ENCODE measurements at regions not wholly inside any gene's neighbourhood (a gene's known extent, or its start where the extent isn't known, plus 50 kb on each side); places are given as distances from the start of the nearest gene placed in this dataset.
"Not testable (repeated sequence)": the region's sequence is repeated elsewhere in the genome, so short reads cannot be mapped to it uniquely, and the experiment has no call there.

DNA sequence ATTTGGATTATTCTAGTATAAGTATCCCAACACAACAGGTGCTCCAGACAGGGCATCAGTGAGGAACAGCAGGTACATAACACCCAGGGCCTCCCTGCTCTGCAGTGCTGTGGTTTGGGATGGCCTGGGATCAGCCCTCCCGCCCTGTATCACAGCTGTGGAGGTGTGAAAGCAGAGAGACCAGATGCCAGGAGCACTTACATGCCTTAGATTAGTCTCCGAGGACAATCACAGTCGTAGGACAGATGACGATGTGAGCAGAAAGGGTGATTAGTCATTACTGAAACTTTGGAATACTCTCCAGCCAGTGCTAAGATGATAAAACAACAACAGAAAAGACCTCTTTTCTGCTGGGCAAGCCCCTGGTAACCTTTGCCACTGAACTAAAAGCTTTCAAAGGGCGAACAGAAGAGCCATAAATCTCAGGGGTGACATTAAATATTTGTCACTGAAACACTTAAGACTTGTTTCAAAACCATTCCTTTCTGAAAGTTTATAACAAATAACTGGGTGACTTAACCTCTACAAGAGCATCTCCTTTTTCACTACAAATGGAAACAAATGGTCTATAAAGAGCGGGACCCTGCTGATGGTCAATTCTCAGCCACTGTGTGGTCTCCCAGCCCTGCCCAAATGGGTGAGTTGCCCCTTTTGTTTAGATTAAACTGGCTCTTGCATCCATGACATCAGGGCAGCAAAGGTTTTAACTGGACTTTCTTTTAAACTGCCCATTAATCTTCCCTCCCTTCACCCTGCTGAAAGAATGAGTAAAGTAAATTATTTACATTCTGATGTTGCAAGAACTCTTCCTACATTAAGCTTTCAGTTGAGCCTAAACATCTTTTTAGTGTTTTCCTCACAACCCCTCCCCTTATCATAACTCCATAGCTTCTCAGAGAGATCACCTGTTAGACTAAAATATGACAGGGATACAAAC lies 183.1 kb upstream of the COX10 start:
- Histone ChIP-seq H3K79me2 (ENCODE audit: control insufficient read depth, insufficient read depth, low read length) (no peaks in the 10 kb centered on the region), H4K20me1 (ENCODE audit: control insufficient read depth, insufficient read depth, low read length, poor library complexity, severe bottlenecking) (no peaks in the 10 kb centered on the region), H3K9me3 (ENCODE audit: control extremely low read depth in 1 of 3, control insufficient read depth in 2 of 3, insufficient read depth in 1 of 3, low read length in 2 of 3) (no peaks in the 10 kb centered on the region), H3K4me1 (ENCODE audit: control insufficient read depth in 2 of 2, insufficient read depth in 2 of 2, low read length in 2 of 2) (no peaks in the 10 kb centered on the region), H3K27ac (ENCODE audit: low read length in 2 of 2) (no peak overlapping the region), H3K4me3 (ENCODE audit: control extremely low read depth in 1 of 5, extremely low read depth in 1 of 5, insufficient read depth in 1 of 5, low read depth in 2 of 5, low read length in 4 of 5) (no peak overlapping the region), H3K4me2 (replicated peaks; ENCODE audit: low read depth, low read length, poor library complexity, severe bottlenecking) (no peak overlapping the region), H3K9ac (ENCODE audit: low read length) (no peak overlapping the region), H3K27me3 (replicated peaks in 1 of 4; ENCODE audit: control extremely low read depth in 1 of 4, control insufficient read depth in 3 of 4, insufficient read depth in 4 of 4, low read length in 3 of 4) (no peaks in the 10 kb centered on the region), H3K36me3 (replicated peaks in 1 of 2; ENCODE audit: control extremely low read depth in 1 of 2, control insufficient read depth in 1 of 2, extremely low read depth in 1 of 2, insufficient read depth in 2 of 2, low read length in 1 of 2) (no peaks in the 10 kb centered on the region), H2AFZ (ENCODE audit: insufficient read depth, low read depth, low read length, poor library complexity, severe bottlenecking) (no peak overlapping the region)
- TF ChIP-seq, protein P1, sequence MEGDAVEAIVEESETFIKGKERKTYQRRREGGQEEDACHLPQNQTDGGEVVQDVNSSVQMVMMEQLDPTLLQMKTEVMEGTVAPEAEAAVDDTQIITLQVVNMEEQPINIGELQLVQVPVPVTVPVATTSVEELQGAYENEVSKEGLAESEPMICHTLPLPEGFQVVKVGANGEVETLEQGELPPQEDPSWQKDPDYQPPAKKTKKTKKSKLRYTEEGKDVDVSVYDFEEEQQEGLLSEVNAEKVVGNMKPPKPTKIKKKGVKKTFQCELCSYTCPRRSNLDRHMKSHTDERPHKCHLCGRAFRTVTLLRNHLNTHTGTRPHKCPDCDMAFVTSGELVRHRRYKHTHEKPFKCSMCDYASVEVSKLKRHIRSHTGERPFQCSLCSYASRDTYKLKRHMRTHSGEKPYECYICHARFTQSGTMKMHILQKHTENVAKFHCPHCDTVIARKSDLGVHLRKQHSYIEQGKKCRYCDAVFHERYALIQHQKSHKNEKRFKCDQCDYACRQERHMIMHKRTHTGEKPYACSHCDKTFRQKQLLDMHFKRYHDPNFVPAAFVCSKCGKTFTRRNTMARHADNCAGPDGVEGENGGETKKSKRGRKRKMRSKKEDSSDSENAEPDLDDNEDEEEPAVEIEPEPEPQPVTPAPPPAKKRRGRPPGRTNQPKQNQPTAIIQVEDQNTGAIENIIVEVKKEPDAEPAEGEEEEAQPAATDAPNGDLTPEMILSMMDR (IDR thresholded peaks at IDR 0.05), result no peak
- Mint-ChIP-seq H3K27me3 (no peaks in the 10 kb centered on the region), H3K4me1 (no peaks in the 10 kb centered on the region), H3K4me3 (no peak overlapping the region), H3K9me3 (ENCODE audit: insufficient read depth) (peaks cover 3% of the 10 kb centered on the region), H3K27ac (no peak overlapping the region)
- WGBS (ENCODE audit: insufficient coverage), result 100% methylated on average over 1 of the region's 6 CpGs
- DNase-seq (no peak), ATAC-seq (ENCODE audit: low read depth) (no peak)
- CTCF ChIA-PET, result no interaction called here
- intact Hi-C loops (cut with micrococcal nuclease), result no loop called here
- POLR2A ChIA-PET, result no interaction called here

DNA sequence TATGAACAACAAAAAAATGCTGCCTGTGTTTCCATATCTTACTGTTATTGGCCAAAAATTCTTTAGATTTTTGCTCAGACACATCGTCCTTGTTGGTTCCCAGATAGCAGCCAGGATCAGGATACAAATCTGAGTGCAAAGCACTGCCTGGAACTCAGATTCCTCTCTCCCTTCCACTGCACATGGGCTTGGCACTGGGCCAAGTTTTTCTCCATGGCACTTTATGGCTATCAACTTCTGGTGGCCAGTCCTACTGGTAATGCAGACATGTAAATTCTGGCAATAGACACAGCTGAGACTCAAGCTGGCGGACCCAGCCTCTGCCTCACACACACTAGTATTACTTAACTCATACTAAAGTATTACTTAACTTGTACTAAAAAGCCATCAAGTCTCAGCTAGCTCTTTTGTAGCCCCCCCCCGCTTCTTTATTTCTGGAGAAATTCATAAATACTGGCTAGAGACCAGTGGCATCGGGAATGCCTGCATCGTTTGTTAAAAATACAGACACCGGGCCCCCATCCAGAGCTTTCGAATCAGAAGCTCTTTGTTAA lies 181.2 kb upstream of the COX10 start:
- intact Hi-C loops (cut with micrococcal nuclease), result no loop called here
- ChIA-PET CTCF (no interaction called here), POLR2A (no interaction called here)
- ATAC-seq (ENCODE audit: low read depth) (no peak), DNase-seq (no peak)
- no peak for TF ChIP-seq EZH2 (IDR thresholded peaks at IDR 0.05; ENCODE audit: borderline replicate concordance, insufficient read depth, low read depth, low read length, poor library complexity, severe bottlenecking)
- TF ChIP-seq, protein P1 (IDR thresholded peaks at IDR 0.05), result no peak
- Mint-ChIP-seq H3K9me3 (ENCODE audit: insufficient read depth) (no peaks in the 10 kb centered on the region), H3K27ac (no peak overlapping the region), H3K4me1 (no peaks in the 10 kb centered on the region), H3K27me3 (no peaks in the 10 kb centered on the region), H3K4me3 (no peak overlapping the region)
- Histone ChIP-seq H3K4me3 (ENCODE audit: control extremely low read depth in 1 of 5, extremely low read depth in 1 of 5, insufficient read depth in 1 of 5, low read depth in 2 of 5, low read length in 4 of 5) (no peak overlapping the region), H3K27me3 (replicated peaks in 1 of 4; ENCODE audit: control extremely low read depth in 1 of 4, control insufficient read depth in 3 of 4, insufficient read depth in 4 of 4, low read length in 3 of 4) (no peaks in the 10 kb centered on the region), H4K20me1 (ENCODE audit: control insufficient read depth, insufficient read depth, low read length, poor library complexity, severe bottlenecking) (no peaks in the 10 kb centered on the region), H3K9ac (ENCODE audit: low read length) (no peak overlapping the region), H3K27ac (ENCODE audit: low read length in 2 of 2) (no peak overlapping the region), H2AFZ (ENCODE audit: insufficient read depth, low read depth, low read length, poor library complexity, severe bottlenecking) (no peak overlapping the region), H3K4me1 (ENCODE audit: control insufficient read depth in 2 of 2, insufficient read depth in 2 of 2, low read length in 2 of 2) (no peaks in the 10 kb centered on the region), H3K36me3 (replicated peaks in 1 of 2; ENCODE audit: control extremely low read depth in 1 of 2, control insufficient read depth in 1 of 2, extremely low read depth in 1 of 2, insufficient read depth in 2 of 2, low read length in 1 of 2) (no peaks in the 10 kb centered on the region), H3K79me2 (ENCODE audit: control insufficient read depth, insufficient read depth, low read length) (no peaks in the 10 kb centered on the region), H3K4me2 (replicated peaks; ENCODE audit: low read depth, low read length, poor library complexity, severe bottlenecking) (no peak overlapping the region), H3K9me3 (ENCODE audit: control extremely low read depth in 1 of 3, control insufficient read depth in 2 of 3, insufficient read depth in 1 of 3, low read length in 2 of 3) (no peaks in the 10 kb centered on the region)
- 97% methylated on average over 7 of the region's 7 CpGs for WGBS (ENCODE audit: insufficient coverage)

DNA sequence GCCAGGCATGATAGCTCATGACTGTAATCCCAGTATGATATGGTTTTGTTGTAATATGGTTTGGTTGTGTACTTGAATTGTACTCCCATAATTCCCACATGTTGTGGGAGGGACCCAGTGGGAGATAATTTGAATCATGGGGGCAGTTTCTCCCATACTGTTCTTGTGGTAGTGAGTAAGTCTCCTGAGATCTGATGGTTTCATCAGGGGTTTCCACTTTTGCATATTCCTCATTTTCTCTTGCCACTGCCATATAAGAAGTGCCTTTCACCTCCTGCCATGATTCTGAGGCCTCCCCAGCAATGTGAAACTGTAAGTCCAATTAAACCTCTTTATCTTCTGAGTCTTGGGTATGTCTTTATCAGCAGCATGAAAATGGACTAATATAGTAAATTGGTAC lies 160.3 kb upstream of the COX10 start:
- H3K27me3 ChIP-seq (replicated peaks in 1 of 4; ENCODE audit: control extremely low read depth in 1 of 4, control insufficient read depth in 3 of 4, insufficient read depth in 4 of 4, low read length in 3 of 4); H2AFZ ChIP-seq (ENCODE audit: insufficient read depth, low read depth, low read length, poor library complexity, severe bottlenecking); H4K20me1 ChIP-seq (ENCODE audit: control insufficient read depth, insufficient read depth, low read length, poor library complexity, severe bottlenecking); H3K9me3 Mint-ChIP-seq (ENCODE audit: insufficient read depth); H3K4me2 ChIP-seq (replicated peaks; ENCODE audit: low read depth, low read length, poor library complexity, severe bottlenecking); H3K27ac ChIP-seq (ENCODE audit: low read length in 2 of 2); H3K4me1 Mint-ChIP-seq; ATAC-seq (ENCODE audit: low read depth); H3K27ac Mint-ChIP-seq; H3K79me2 ChIP-seq (ENCODE audit: control insufficient read depth, insufficient read depth, low read length); H3K9me3 ChIP-seq (ENCODE audit: control extremely low read depth in 1 of 3, control insufficient read depth in 2 of 3, insufficient read depth in 1 of 3, low read length in 2 of 3); H3K4me3 Mint-ChIP-seq; H3K4me1 ChIP-seq (ENCODE audit: control insufficient read depth in 2 of 2, insufficient read depth in 2 of 2, low read length in 2 of 2); intact Hi-C loops (cut with micrococcal nuclease); POLR2A ChIA-PET; H3K9ac ChIP-seq (ENCODE audit: low read length); H3K27me3 Mint-ChIP-seq; H3K4me3 ChIP-seq (ENCODE audit: control extremely low read depth in 1 of 5, extremely low read depth in 1 of 5, insufficient read depth in 1 of 5, low read depth in 2 of 5, low read length in 4 of 5); CTCF ChIA-PET; DNase-seq; H3K36me3 ChIP-seq (replicated peaks in 1 of 2; ENCODE audit: control extremely low read depth in 1 of 2, control insufficient read depth in 1 of 2, extremely low read depth in 1 of 2, insufficient read depth in 2 of 2, low read length in 1 of 2): not testable (repeated sequence)

Measured in B cell (primary cell).